ENCODE measurements at regions not wholly inside any gene's neighbourhood (a gene's known extent, or its start where the extent isn't known, plus 50 kb on each side); places are given as distances from the start of the nearest gene placed in this dataset.
"Not testable (repeated sequence)": the region's sequence is repeated elsewhere in the genome, so short reads cannot be mapped to it uniquely, and the experiment has no call there.

DNA sequence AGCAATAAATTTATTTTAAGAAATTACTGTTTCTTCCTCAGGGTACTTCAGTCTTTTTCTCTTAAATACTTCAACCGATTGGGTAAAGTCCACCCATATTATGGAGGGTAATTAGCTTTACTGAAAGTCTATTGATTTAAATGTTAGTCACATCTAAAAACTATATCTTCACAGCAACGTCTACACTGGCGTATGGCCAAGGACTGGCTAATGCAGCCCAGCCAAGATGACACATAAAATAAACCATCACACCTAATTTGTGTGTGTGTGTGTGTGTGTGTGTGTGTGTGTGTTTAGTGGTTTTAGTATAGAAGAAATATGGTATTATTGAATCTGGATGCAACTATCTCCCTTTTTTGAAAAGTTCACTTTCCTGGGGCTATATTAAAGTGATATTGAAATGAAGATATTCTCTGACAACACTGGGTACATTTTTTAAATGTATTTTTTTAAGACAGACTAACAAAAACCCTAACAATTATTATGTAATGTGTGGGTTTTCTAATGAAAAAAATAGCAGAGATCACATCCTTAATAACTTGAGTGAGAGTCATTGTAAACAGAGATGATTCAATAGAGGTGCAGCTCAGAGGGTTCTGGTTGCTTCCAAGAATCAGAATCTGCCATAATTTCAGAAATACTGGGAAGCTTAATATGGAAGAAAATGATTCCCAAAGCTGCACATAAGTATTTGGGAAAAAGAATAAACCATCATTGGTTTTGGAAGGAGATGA is 584.2 kb upstream of the MBL2 start:
- ATAC-seq (ENCODE audit: low read depth): no peak
- Mint-ChIP-seq H3K27ac (no peak overlapping the region), H3K4me1 (no peaks in the 10 kb centered on the region), H3K27me3 (no peaks in the 10 kb centered on the region), H3K4me3 (no peak overlapping the region), H3K9me3 (ENCODE audit: insufficient read depth) (peaks cover 4% of the 10 kb centered on the region)
- no peak overlapping the region for H3K4me3 ChIP-seq (ENCODE audit: control extremely low read depth in 1 of 5, extremely low read depth in 1 of 5, insufficient read depth in 1 of 5, low read depth in 2 of 5, low read length in 4 of 5)
- no CpG with 5 or more reads among the region's 3 CpGs for WGBS (ENCODE audit: insufficient coverage)
- no peaks in the 10 kb centered on the region for H3K27me3 ChIP-seq (replicated peaks in 1 of 4; ENCODE audit: control extremely low read depth in 1 of 4, control insufficient read depth in 3 of 4, insufficient read depth in 4 of 4, low read length in 3 of 4)
- no peaks in the 10 kb centered on the region for H4K20me1 ChIP-seq (ENCODE audit: control insufficient read depth, insufficient read depth, low read length, poor library complexity, severe bottlenecking)
- H3K79me2 ChIP-seq (ENCODE audit: control insufficient read depth, insufficient read depth, low read length): no peaks in the 10 kb centered on the region
- POLR2A ChIA-PET: no interaction called here
- no peak overlapping the region for H2AFZ ChIP-seq (ENCODE audit: insufficient read depth, low read depth, low read length, poor library complexity, severe bottlenecking)
- DNase-seq: no peak
- H3K9me3 ChIP-seq (ENCODE audit: control extremely low read depth in 1 of 3, control insufficient read depth in 2 of 3, insufficient read depth in 1 of 3, low read length in 2 of 3): peaks cover 0 to 4% (median 3%) of the 10 kb centered on the region in 3 donors
- H3K4me1 ChIP-seq (ENCODE audit: control insufficient read depth in 2 of 2, insufficient read depth in 2 of 2, low read length in 2 of 2): no peaks in the 10 kb centered on the region
- intact Hi-C loops (cut with micrococcal nuclease): no loop called here
- H3K27ac ChIP-seq (ENCODE audit: low read length in 2 of 2): no peak overlapping the region
- TF ChIP-seq, protein P1, sequence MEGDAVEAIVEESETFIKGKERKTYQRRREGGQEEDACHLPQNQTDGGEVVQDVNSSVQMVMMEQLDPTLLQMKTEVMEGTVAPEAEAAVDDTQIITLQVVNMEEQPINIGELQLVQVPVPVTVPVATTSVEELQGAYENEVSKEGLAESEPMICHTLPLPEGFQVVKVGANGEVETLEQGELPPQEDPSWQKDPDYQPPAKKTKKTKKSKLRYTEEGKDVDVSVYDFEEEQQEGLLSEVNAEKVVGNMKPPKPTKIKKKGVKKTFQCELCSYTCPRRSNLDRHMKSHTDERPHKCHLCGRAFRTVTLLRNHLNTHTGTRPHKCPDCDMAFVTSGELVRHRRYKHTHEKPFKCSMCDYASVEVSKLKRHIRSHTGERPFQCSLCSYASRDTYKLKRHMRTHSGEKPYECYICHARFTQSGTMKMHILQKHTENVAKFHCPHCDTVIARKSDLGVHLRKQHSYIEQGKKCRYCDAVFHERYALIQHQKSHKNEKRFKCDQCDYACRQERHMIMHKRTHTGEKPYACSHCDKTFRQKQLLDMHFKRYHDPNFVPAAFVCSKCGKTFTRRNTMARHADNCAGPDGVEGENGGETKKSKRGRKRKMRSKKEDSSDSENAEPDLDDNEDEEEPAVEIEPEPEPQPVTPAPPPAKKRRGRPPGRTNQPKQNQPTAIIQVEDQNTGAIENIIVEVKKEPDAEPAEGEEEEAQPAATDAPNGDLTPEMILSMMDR (IDR thresholded peaks at IDR 0.05): no peak
- TF ChIP-seq EZH2 (IDR thresholded peaks at IDR 0.05; ENCODE audit: borderline replicate concordance, insufficient read depth, low read depth, low read length, poor library complexity, severe bottlenecking): no peak
- no peak overlapping the region for H3K4me2 ChIP-seq (replicated peaks; ENCODE audit: low read depth, low read length, poor library complexity, severe bottlenecking)
- CTCF ChIA-PET: no interaction called here
- H3K9ac ChIP-seq (ENCODE audit: low read length): no peak overlapping the region
- H3K36me3 ChIP-seq (replicated peaks in 1 of 2; ENCODE audit: control extremely low read depth in 1 of 2, control insufficient read depth in 1 of 2, extremely low read depth in 1 of 2, insufficient read depth in 2 of 2, low read length in 1 of 2): no peaks in the 10 kb centered on the region

DNA sequence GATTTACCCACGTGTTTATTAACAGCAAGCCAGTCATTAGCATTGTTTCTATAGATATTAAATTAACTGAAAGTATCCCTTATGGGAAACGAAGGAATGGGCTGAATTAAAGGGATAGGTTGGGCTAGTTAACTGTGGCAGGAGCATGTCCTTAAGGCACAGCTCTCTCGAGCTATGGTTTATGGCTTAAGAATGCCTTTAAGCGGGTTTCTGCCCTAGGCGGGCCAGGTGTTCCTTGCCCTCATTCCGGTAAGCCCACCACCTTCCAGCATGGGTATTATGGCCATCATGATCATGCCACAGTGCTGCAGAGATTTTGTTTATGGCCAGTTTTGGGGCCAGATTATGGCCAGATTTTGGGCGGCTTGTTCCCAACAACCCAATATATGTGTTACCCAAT is 569.9 kb upstream of the MBL2 start:
- WGBS (ENCODE audit: insufficient coverage): no CpG with 5 or more reads among the region's 7 CpGs
- H3K4me1 ChIP-seq (ENCODE audit: control insufficient read depth in 2 of 2, insufficient read depth in 2 of 2, low read length in 2 of 2); H2AFZ ChIP-seq (ENCODE audit: insufficient read depth, low read depth, low read length, poor library complexity, severe bottlenecking); H3K4me3 ChIP-seq (ENCODE audit: control extremely low read depth in 1 of 5, extremely low read depth in 1 of 5, insufficient read depth in 1 of 5, low read depth in 2 of 5, low read length in 4 of 5); H3K4me2 ChIP-seq (replicated peaks; ENCODE audit: low read depth, low read length, poor library complexity, severe bottlenecking); CTCF ChIA-PET; H4K20me1 ChIP-seq (ENCODE audit: control insufficient read depth, insufficient read depth, low read length, poor library complexity, severe bottlenecking); H3K4me1 Mint-ChIP-seq; H3K27me3 Mint-ChIP-seq; ATAC-seq (ENCODE audit: low read depth); H3K9ac ChIP-seq (ENCODE audit: low read length); H3K79me2 ChIP-seq (ENCODE audit: control insufficient read depth, insufficient read depth, low read length); H3K9me3 ChIP-seq (ENCODE audit: control extremely low read depth in 1 of 3, control insufficient read depth in 2 of 3, insufficient read depth in 1 of 3, low read length in 2 of 3); DNase-seq; H3K27me3 ChIP-seq (replicated peaks in 1 of 4; ENCODE audit: control extremely low read depth in 1 of 4, control insufficient read depth in 3 of 4, insufficient read depth in 4 of 4, low read length in 3 of 4); POLR2A ChIA-PET; H3K27ac Mint-ChIP-seq; H3K9me3 Mint-ChIP-seq (ENCODE audit: insufficient read depth); H3K36me3 ChIP-seq (replicated peaks in 1 of 2; ENCODE audit: control extremely low read depth in 1 of 2, control insufficient read depth in 1 of 2, extremely low read depth in 1 of 2, insufficient read depth in 2 of 2, low read length in 1 of 2); H3K4me3 Mint-ChIP-seq; H3K27ac ChIP-seq (ENCODE audit: low read length in 2 of 2); intact Hi-C loops (cut with micrococcal nuclease): not testable (repeated sequence)

DNA sequence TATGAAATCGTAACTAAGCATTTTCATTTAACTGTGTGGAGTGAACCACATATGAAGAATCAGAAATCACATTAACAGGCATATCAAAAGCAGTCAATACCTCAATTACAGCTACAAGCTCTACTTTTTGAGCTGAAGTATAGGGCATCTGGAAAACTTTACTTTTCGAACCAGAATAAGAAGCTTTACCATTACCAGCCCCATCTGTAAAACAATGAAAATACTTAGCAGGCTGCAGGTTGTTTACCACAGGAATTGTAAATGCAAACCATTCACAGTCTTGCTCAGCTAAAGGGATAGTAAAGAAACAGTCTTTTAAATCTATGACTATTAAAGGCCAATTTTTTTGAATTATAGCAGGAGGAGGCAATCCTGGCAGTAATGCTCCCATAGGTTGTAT is 565.6 kb upstream of the MBL2 start:
- H4K20me1 ChIP-seq (ENCODE audit: control insufficient read depth, insufficient read depth, low read length, poor library complexity, severe bottlenecking): not testable (repeated sequence)

More for the DNA sequence above, 565.6 kb upstream of the MBL2 start:
- H3K4me1 ChIP-seq (ENCODE audit: control insufficient read depth in 2 of 2, insufficient read depth in 2 of 2, low read length in 2 of 2); H3K4me3 Mint-ChIP-seq; H2AFZ ChIP-seq (ENCODE audit: insufficient read depth, low read depth, low read length, poor library complexity, severe bottlenecking); CTCF ChIA-PET; H3K9me3 Mint-ChIP-seq (ENCODE audit: insufficient read depth); H3K4me1 Mint-ChIP-seq; H3K36me3 ChIP-seq (replicated peaks in 1 of 2; ENCODE audit: control extremely low read depth in 1 of 2, control insufficient read depth in 1 of 2, extremely low read depth in 1 of 2, insufficient read depth in 2 of 2, low read length in 1 of 2); H3K4me2 ChIP-seq (replicated peaks; ENCODE audit: low read depth, low read length, poor library complexity, severe bottlenecking); H3K9ac ChIP-seq (ENCODE audit: low read length); H3K79me2 ChIP-seq (ENCODE audit: control insufficient read depth, insufficient read depth, low read length); H3K4me3 ChIP-seq (ENCODE audit: control extremely low read depth in 1 of 5, extremely low read depth in 1 of 5, insufficient read depth in 1 of 5, low read depth in 2 of 5, low read length in 4 of 5); DNase-seq; H3K9me3 ChIP-seq (ENCODE audit: control extremely low read depth in 1 of 3, control insufficient read depth in 2 of 3, insufficient read depth in 1 of 3, low read length in 2 of 3); POLR2A ChIA-PET; ATAC-seq (ENCODE audit: low read depth); intact Hi-C loops (cut with micrococcal nuclease); H3K27ac Mint-ChIP-seq; H3K27me3 ChIP-seq (replicated peaks in 1 of 4; ENCODE audit: control extremely low read depth in 1 of 4, control insufficient read depth in 3 of 4, insufficient read depth in 4 of 4, low read length in 3 of 4); H3K27ac ChIP-seq (ENCODE audit: low read length in 2 of 2); H3K27me3 Mint-ChIP-seq: not testable (repeated sequence)
- WGBS (ENCODE audit: insufficient coverage): no CpG with 5 or more reads among the region's 2 CpGs

All from B cell (primary cell).